ENCODE measurements at regions not wholly inside any gene's neighbourhood (a gene's known extent, or its start where the extent isn't known, plus 50 kb on each side); places are given as distances from the start of the nearest gene placed in this dataset.
"Not testable (repeated sequence)": the region's sequence is repeated elsewhere in the genome, so short reads cannot be mapped to it uniquely, and the experiment has no call there.

GRCh38 chr2:38243186-38243880 is 133.7 kb downstream of the ATL2 start:
- Histone ChIP-seq H3K36me3 (replicated peaks in 1 of 2; ENCODE audit: insufficient read depth in 1 of 2, low read depth in 2 of 2) (no peaks in the 10 kb centered on the region), H3K27me3 (no peaks in the 10 kb centered on the region), H3K9me3 (no peaks in the 10 kb centered on the region), H3K4me1 (no peaks in the 10 kb centered on the region), H3K27ac (no peak overlapping the region), H3K4me3 (no peak overlapping the region)
- intact Hi-C loops (cut with DNase I) = no loop called here
- WGBS, 2 donors = 58 to 60% methylated on average over 3 of the region's 3 CpGs
- DNase-seq = no peak
- ATAC-seq = no peak
- TF ChIP-seq POLR2A (IDR thresholded peaks at IDR 0.05) = no peak
- no peak for TF ChIP-seq CTCF (IDR thresholded peaks at IDR 0.05)

GRCh38 chr2:38239452-38239851 is 137.6 kb downstream of the ATL2 start:
- 85 to 93% methylated on average over 9 to 10 of the region's 10 CpGs for WGBS, 2 donors
- Histone ChIP-seq H3K27ac (no peak overlapping the region), H3K4me3 (no peak overlapping the region), H3K4me1 (no peaks in the 10 kb centered on the region), H3K27me3 (no peaks in the 10 kb centered on the region), H3K36me3 (replicated peaks in 1 of 2; ENCODE audit: insufficient read depth in 1 of 2, low read depth in 2 of 2) (no peaks in the 10 kb centered on the region), H3K9me3 (no peaks in the 10 kb centered on the region)
- intact Hi-C loops (cut with DNase I) = no loop called here
- no peak for DNase-seq
- TF ChIP-seq CTCF (IDR thresholded peaks at IDR 0.05) (no peak), POLR2A (IDR thresholded peaks at IDR 0.05) (no peak)
- ATAC-seq = no peak

- intact Hi-C loops (cut with DNase I); H3K4me3 ChIP-seq; H3K27me3 ChIP-seq; H3K36me3 ChIP-seq (replicated peaks in 1 of 2; ENCODE audit: insufficient read depth in 1 of 2, low read depth in 2 of 2); H3K9me3 ChIP-seq; H3K27ac ChIP-seq; ATAC-seq; H3K4me1 ChIP-seq; DNase-seq: not testable (repeated sequence)
- WGBS, 2 donors = 88 to 93% methylated on average over 5 of the region's 5 CpGs
Measured at GRCh38 chr2:38238705-38239104, 138.4 kb downstream of the ATL2 start.

- no peaks in the 10 kb centered on the region for H3K9me3 ChIP-seq
- no peaks in the 10 kb centered on the region for H3K27me3 ChIP-seq
- H3K27ac ChIP-seq = no peak overlapping the region
- 90 to 94% methylated on average over 2 of the region's 2 CpGs for WGBS, 2 donors
- ATAC-seq = no peak
- H3K4me1 ChIP-seq = no peaks in the 10 kb centered on the region
- no peaks in the 10 kb centered on the region for H3K36me3 ChIP-seq (replicated peaks in 1 of 2; ENCODE audit: insufficient read depth in 1 of 2, low read depth in 2 of 2)
- no peak overlapping the region for H3K4me3 ChIP-seq
- DNase-seq = no peak
- intact Hi-C loops (cut with DNase I) = no loop called here
- TF ChIP-seq POLR2A (IDR thresholded peaks at IDR 0.05) (no peak), CTCF (IDR thresholded peaks at IDR 0.05) (no peak)
Measured at GRCh38 chr2:38237311-38237710, 139.8 kb downstream of the ATL2 start.

- H3K4me1 ChIP-seq = no peaks in the 10 kb centered on the region
- no peaks in the 10 kb centered on the region for H3K36me3 ChIP-seq (replicated peaks in 1 of 2; ENCODE audit: insufficient read depth in 1 of 2, low read depth in 2 of 2)
- WGBS, 2 donors = 78 to 83% methylated on average over 9 of the region's 9 CpGs
- DNase-seq (no peak), ATAC-seq (peak; percentile 15)
- no peak overlapping the region for H3K27ac ChIP-seq
- no peaks in the 10 kb centered on the region for H3K9me3 ChIP-seq
- no peaks in the 10 kb centered on the region for H3K27me3 ChIP-seq
- intact Hi-C loops (cut with DNase I) = no loop called here
- TF ChIP-seq CTCF (IDR thresholded peaks at IDR 0.05) = no peak
- no peak overlapping the region for H3K4me3 ChIP-seq
Measured at GRCh38 chr2:38233231-38233983, 143.7 kb downstream of the ATL2 start.
